ENCODE measurements at regions not wholly inside any gene's neighbourhood (a gene's known extent, or its start where the extent isn't known, plus 50 kb on each side); places are given as distances from the start of the nearest gene placed in this dataset.

- CTCF ChIA-PET (ENCODE audit: low intra/inter-chr PET ratio, low total read pairs): interaction anchor here (1.6 kb wide), 1 partner anchor 707 kb away, joined by 5 read pairs; no protein-coding TSS in a partner anchor
- intact Hi-C loops (cut with micrococcal nuclease; ENCODE audit: unreplicated experiment): loop anchor here (1.0 kb wide), 1 partner anchor 158 kb away; no protein-coding TSS in a partner anchor
- TF ChIP-seq GPBP1L1 (CRISPR knock-in tag; IDR thresholded peaks at IDR 0.05): no peak
- TF ChIP-seq ZNF567 (CRISPR knock-in tag; IDR thresholded peaks at IDR 0.05; ENCODE audit: borderline replicate concordance): no peak
- TF ChIP-seq DRAP1 (CRISPR knock-in tag; IDR thresholded peaks at IDR 0.05): no peak
- TF ChIP-seq SALL2 (CRISPR knock-in tag; IDR thresholded peaks at IDR 0.05): no peak
- TF ChIP-seq MXD3 (CRISPR knock-in tag; IDR thresholded peaks at IDR 0.05): no peak
- no peak for TF ChIP-seq ATF2 (CRISPR knock-in tag; IDR thresholded peaks at IDR 0.05)
- TF ChIP-seq TRIM24 (CRISPR knock-in tag; IDR thresholded peaks at IDR 0.05): no peak
- TF ChIP-seq RBM39 (IDR thresholded peaks at IDR 0.05; ENCODE audit: low read depth, low read length, poor library complexity, severe bottlenecking): no peak
- TF ChIP-seq MIXL1 (CRISPR knock-in tag; IDR thresholded peaks at IDR 0.05): no peak
- TF ChIP-seq STAG1 (CRISPR knock-in tag; IDR thresholded peaks at IDR 0.05): peak; percentile 26
- no peak for TF ChIP-seq FOXA1 (IDR thresholded peaks at IDR 0.05)
- no peak for TF ChIP-seq FOXA1 (CRISPR knock-in tag; IDR thresholded peaks at IDR 0.05)
- TF ChIP-seq ZBTB46 (CRISPR knock-in tag; IDR thresholded peaks at IDR 0.05; ENCODE audit: borderline replicate concordance): no peak
- no peak for TF ChIP-seq ZBTB33 (CRISPR knock-in tag; IDR thresholded peaks at IDR 0.05)
- peak; percentile 49 for TF ChIP-seq CTCF (CRISPR knock-in tag; IDR thresholded peaks at IDR 0.05)
- no peak for TF ChIP-seq EHMT2 (IDR thresholded peaks at IDR 0.05; ENCODE audit: borderline replicate concordance, low read depth, low read length)
- TF ChIP-seq MAFK (conservative IDR thresholded peaks at IDR 0.05 in 1 of 2, IDR thresholded peaks at IDR 0.05 in 1 of 2; ENCODE audit: low read length in 2 of 2): peak in 1 of 2 experiments; percentile 30; a peak in 2 of 4 replicates
Observed at GRCh38 chr13:86567119-86567518, 767.9 kb upstream of the SLITRK6 start.

More at GRCh38 chr13:86567119-86567518, 767.9 kb upstream of the SLITRK6 start:
- H3K4me1 ChIP-seq (ENCODE audit: insufficient read depth, low read length): no peaks in the 10 kb centered on the region
- no peaks in the 10 kb centered on the region for H3K9me3 ChIP-seq (ENCODE audit: low read length)
- H3K4me2 ChIP-seq (ENCODE audit: low read depth, low read length): no peak overlapping the region
- 22% methylated on average over 1 of the region's 3 CpGs for WGBS (ENCODE audit: low lambda C conversion rate)
- BruUV-seq (replicated peaks): no TSS peak
- no peak overlapping the region for H3K27ac ChIP-seq (ENCODE audit: extremely low read length, insufficient read depth, low read length)
- H3K27me3 ChIP-seq (ENCODE audit: control insufficient read depth in 1 of 2, insufficient read depth in 2 of 2, low read length in 2 of 2): no peaks in the 10 kb centered on the region
- FAIRE-seq (no peak), ATAC-seq (peak; percentile 91), DNase-seq (ENCODE audit: low spot score) (peak; percentile 24)
- in situ Hi-C loops (cut with HindIII; ENCODE audit: extremely low pct_ligation_motif_present, low pct_unique_long_range_greater_than_20kb): no loop called here
- no peaks in the 10 kb centered on the region for H3K79me2 ChIP-seq (ENCODE audit: insufficient read depth, low read length)
- H3K36me3 ChIP-seq (replicated peaks in 1 of 2; ENCODE audit: control insufficient read depth in 1 of 2, insufficient read depth in 2 of 2, low read length in 2 of 2): no peaks in the 10 kb centered on the region
- H3K4me3 ChIP-seq (replicated peaks in 1 of 3; ENCODE audit: insufficient read depth in 1 of 3, low read depth in 2 of 3, low read length in 3 of 3): no peak overlapping the region
- no peaks in the 10 kb centered on the region for H4K20me1 ChIP-seq (ENCODE audit: insufficient read depth, low read length)
- POLR2A ChIA-PET: no interaction called here
- no peak overlapping the region for H2AFZ ChIP-seq (ENCODE audit: low read length)
- no peak overlapping the region for H3K9ac ChIP-seq (ENCODE audit: insufficient read depth, low read depth, low read length)

Data from HepG2 (cell line).